ENCODE measurements at regions not wholly inside any gene's neighbourhood (a gene's known extent, or its start where the extent isn't known, plus 50 kb on each side); places are given as distances from the start of the nearest gene placed in this dataset.

DNA sequence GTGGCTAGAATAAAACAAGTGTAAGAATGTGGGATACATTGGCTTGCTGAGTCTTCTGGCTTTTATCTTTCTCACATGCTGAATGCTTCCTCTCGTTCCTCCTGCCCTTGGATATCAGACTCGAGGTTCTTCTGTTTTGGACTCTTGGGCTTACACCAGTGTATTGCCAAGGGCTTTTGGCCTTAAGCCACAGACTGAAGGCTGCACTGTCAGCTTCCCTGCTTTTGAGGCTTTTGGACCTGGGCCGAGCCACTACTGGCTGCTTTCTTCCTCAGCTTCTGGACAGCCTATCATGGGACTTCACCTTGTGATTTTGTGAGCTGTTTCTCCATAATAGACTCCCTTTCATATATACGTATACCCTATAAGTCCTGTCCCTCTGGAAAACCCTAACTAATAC is 300.9 kb upstream of the STXBP6 start:
- POLR2A ChIA-PET, result no interaction called here
- WGBS (ENCODE audit: low lambda C conversion rate), result 2% methylated on average over 4 of the region's 4 CpGs

More for the DNA sequence above, 300.9 kb upstream of the STXBP6 start:
- Histone ChIP-seq H2AFZ (ENCODE audit: low read depth) (no peak overlapping the region), H3K9me2 (no peaks in the 10 kb centered on the region), H3K79me2 (ENCODE audit: insufficient read depth) (no peaks in the 10 kb centered on the region), H3K27ac (ENCODE audit: low read depth in 2 of 2, low read length in 1 of 2) (no peak overlapping the region), H3K4me2 (no peak overlapping the region), H3K4me1 (ENCODE audit: control insufficient read depth in 1 of 2, insufficient read depth in 2 of 2, low read depth in 1 of 2, low read length in 1 of 2) (no peaks in the 10 kb centered on the region), H3K9ac (no peak overlapping the region), H3K36me3 (replicated peaks in 1 of 2; ENCODE audit: control insufficient read depth in 1 of 2, insufficient read depth in 2 of 2, low read length in 1 of 2) (no peaks in the 10 kb centered on the region), H4K20me1 (ENCODE audit: insufficient read depth) (no peaks in the 10 kb centered on the region), H3F3A (replicated peaks; ENCODE audit: insufficient read depth) (no peaks in the 10 kb centered on the region), H3K9me3 (no peaks in the 10 kb centered on the region), H3K4me3 (ENCODE audit: low read depth in 2 of 2, low read length in 1 of 2) (no peak overlapping the region), H3K27me3 (ENCODE audit: insufficient read depth) (no peaks in the 10 kb centered on the region)
- TF ChIP-seq TAF1 (IDR thresholded peaks at IDR 0.05; ENCODE audit: borderline replicate concordance, low read depth, low read length), result no peak
- no peak for TF ChIP-seq MEF2A (IDR thresholded peaks at IDR 0.05; ENCODE audit: borderline replicate concordance, low read depth)
- TF ChIP-seq, protein P1, sequence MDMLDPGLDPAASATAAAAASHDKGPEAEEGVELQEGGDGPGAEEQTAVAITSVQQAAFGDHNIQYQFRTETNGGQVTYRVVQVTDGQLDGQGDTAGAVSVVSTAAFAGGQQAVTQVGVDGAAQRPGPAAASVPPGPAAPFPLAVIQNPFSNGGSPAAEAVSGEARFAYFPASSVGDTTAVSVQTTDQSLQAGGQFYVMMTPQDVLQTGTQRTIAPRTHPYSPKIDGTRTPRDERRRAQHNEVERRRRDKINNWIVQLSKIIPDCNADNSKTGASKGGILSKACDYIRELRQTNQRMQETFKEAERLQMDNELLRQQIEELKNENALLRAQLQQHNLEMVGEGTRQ (IDR thresholded peaks at IDR 0.05; ENCODE audit: borderline replicate concordance, low read depth, low read length), result no peak
- TF ChIP-seq, protein P2, sequence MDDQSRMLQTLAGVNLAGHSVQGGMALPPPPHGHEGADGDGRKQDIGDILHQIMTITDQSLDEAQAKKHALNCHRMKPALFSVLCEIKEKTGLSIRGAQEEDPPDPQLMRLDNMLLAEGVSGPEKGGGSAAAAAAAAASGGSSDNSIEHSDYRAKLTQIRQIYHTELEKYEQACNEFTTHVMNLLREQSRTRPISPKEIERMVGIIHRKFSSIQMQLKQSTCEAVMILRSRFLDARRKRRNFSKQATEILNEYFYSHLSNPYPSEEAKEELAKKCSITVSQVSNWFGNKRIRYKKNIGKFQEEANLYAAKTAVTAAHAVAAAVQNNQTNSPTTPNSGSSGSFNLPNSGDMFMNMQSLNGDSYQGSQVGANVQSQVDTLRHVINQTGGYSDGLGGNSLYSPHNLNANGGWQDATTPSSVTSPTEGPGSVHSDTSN (IDR thresholded peaks at IDR 0.05), result no peak
- TF ChIP-seq RAD21 (IDR thresholded peaks at IDR 0.05; ENCODE audit: low read length), result no peak
- no peak for TF ChIP-seq NRF1 (IDR thresholded peaks at IDR 0.05; ENCODE audit: low read depth, low read length)
- TF ChIP-seq, protein P3, sequence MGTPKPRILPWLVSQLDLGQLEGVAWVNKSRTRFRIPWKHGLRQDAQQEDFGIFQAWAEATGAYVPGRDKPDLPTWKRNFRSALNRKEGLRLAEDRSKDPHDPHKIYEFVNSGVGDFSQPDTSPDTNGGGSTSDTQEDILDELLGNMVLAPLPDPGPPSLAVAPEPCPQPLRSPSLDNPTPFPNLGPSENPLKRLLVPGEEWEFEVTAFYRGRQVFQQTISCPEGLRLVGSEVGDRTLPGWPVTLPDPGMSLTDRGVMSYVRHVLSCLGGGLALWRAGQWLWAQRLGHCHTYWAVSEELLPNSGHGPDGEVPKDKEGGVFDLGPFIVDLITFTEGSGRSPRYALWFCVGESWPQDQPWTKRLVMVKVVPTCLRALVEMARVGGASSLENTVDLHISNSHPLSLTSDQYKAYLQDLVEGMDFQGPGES (IDR thresholded peaks at IDR 0.05; ENCODE audit: low read depth, low read length), result no peak
- no peak for TF ChIP-seq FOSL2 (IDR thresholded peaks at IDR 0.05; ENCODE audit: borderline replicate concordance, low read depth)
- TF ChIP-seq GATA2 (CRISPR knock-in tag; IDR thresholded peaks at IDR 0.05), result no peak
- no peak for TF ChIP-seq TCF12 (IDR thresholded peaks at IDR 0.05)
- TF ChIP-seq POLR2AphosphoS5 (IDR thresholded peaks at IDR 0.05; ENCODE audit: low read depth, low read length), result no peak
- TF ChIP-seq, protein P4, sequence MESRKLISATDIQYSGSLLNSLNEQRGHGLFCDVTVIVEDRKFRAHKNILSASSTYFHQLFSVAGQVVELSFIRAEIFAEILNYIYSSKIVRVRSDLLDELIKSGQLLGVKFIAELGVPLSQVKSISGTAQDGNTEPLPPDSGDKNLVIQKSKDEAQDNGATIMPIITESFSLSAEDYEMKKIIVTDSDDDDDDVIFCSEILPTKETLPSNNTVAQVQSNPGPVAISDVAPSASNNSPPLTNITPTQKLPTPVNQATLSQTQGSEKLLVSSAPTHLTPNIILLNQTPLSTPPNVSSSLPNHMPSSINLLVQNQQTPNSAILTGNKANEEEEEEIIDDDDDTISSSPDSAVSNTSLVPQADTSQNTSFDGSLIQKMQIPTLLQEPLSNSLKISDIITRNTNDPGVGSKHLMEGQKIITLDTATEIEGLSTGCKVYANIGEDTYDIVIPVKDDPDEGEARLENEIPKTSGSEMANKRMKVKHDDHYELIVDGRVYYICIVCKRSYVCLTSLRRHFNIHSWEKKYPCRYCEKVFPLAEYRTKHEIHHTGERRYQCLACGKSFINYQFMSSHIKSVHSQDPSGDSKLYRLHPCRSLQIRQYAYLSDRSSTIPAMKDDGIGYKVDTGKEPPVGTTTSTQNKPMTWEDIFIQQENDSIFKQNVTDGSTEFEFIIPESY (IDR thresholded peaks at IDR 0.05; ENCODE audit: borderline replicate concordance, low read depth), result no peak
- no peak for TF ChIP-seq RFX5 (IDR thresholded peaks at IDR 0.05; ENCODE audit: low read length)
- no peak for TF ChIP-seq FOXJ3 (CRISPR knock-in tag; IDR thresholded peaks at IDR 0.05)
- TF ChIP-seq ELF1 (IDR thresholded peaks at IDR 0.05), result no peak
- no peak for TF ChIP-seq SMC3 (IDR thresholded peaks at IDR 0.05; ENCODE audit: low read depth, low read length)
- TF ChIP-seq JUND (IDR thresholded peaks at IDR 0.05), result no peak
- TF ChIP-seq, protein P5, sequence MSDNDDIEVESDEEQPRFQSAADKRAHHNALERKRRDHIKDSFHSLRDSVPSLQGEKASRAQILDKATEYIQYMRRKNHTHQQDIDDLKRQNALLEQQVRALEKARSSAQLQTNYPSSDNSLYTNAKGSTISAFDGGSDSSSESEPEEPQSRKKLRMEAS (IDR thresholded peaks at IDR 0.05; ENCODE audit: low read depth), result no peak
- DNase-seq, result no peak
- CTCF ChIA-PET, result interaction anchor here (1.4 kb wide), 1 partner anchor 31 kb away, joined by 3 read pairs; no protein-coding TSS in a partner anchor

Measured in SK-N-SH (cell line).